ENCODE measurements at regions not wholly inside any gene's neighbourhood (a gene's known extent, or its start where the extent isn't known, plus 50 kb on each side); places are given as distances from the start of the nearest gene placed in this dataset.
A peak's percentile ranks its signal among the peaks of the same experiment; 100 is the strongest.
"Not testable (repeated sequence)": the region's sequence is repeated elsewhere in the genome, so short reads cannot be mapped to it uniquely, and the experiment has no call there.

DNA sequence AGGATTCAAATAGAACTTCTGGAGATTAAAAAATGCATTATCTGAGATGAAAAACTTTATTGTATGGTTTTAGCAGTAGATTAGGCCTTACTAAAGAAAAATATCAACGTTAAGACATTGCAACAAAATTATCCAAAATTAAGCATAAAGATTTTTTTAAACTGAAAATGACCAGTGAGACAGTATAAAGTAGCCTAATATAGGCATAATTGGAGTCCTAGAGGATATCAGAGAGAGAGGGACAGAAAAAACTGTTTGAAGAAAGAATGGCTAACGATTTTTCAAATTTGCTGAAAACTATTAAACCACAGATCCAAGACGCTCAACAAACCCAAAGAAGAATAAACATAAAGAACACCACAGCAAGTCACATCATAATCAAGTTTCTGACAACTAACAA, 149.5 kb upstream of the LMNTD1 start:
- DNase-seq (ENCODE audit: low read depth): no peak
- no peak overlapping the region for H3K4me3 ChIP-seq (replicated peaks; ENCODE audit: low read depth, low read length)
- TF ChIP-seq CTCF (IDR thresholded peaks at IDR 0.05; ENCODE audit: low read length, missing control alignments): no peak

- peak; percentile 32 for DNase-seq (ENCODE audit: low read depth)
- TF ChIP-seq CTCF (IDR thresholded peaks at IDR 0.05; ENCODE audit: low read length, missing control alignments): no peak
- no peak overlapping the region for H3K4me3 ChIP-seq (replicated peaks; ENCODE audit: low read depth, low read length)
Observed at GRCh38 chr12:25705261-25705660, 152.2 kb upstream of the LMNTD1 start.

GRCh38 chr12:25706646-25707045, 153.6 kb upstream of the LMNTD1 start:
- DNase-seq (ENCODE audit: low read depth); H3K4me3 ChIP-seq (replicated peaks; ENCODE audit: low read depth, low read length): not testable (repeated sequence)

DNA sequence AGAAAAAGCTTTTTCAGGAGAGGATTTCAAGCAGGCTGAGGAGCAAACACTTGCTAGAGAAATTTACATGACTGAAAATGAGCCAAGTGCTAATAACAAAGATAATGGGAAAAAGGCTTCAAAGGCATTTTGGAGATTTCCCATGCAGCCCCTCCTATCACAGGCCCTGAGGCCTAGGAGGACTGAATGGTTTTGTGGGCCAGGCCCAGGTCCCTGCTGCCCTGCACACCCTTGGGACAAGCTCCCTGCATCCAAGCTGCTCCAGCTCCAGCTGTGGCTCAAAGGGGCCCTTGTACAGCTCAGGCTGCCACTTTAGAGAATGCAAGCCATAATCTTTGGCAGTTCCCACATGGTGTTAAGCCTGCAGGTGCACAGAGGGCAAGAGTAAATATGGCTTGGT, 154.0 kb upstream of the LMNTD1 start:
- no peak overlapping the region for H3K4me3 ChIP-seq (replicated peaks; ENCODE audit: low read depth, low read length)
- no peak for TF ChIP-seq CTCF (IDR thresholded peaks at IDR 0.05; ENCODE audit: low read length, missing control alignments)
- no peak for DNase-seq (ENCODE audit: low read depth)

- peak; percentile 51 for DNase-seq (ENCODE audit: low read depth)
- TF ChIP-seq CTCF (IDR thresholded peaks at IDR 0.05; ENCODE audit: low read length, missing control alignments): no peak
- no peak overlapping the region for H3K4me3 ChIP-seq (replicated peaks; ENCODE audit: low read depth, low read length)
Observed at GRCh38 chr12:25708661-25709060, 155.6 kb upstream of the LMNTD1 start.

DNA sequence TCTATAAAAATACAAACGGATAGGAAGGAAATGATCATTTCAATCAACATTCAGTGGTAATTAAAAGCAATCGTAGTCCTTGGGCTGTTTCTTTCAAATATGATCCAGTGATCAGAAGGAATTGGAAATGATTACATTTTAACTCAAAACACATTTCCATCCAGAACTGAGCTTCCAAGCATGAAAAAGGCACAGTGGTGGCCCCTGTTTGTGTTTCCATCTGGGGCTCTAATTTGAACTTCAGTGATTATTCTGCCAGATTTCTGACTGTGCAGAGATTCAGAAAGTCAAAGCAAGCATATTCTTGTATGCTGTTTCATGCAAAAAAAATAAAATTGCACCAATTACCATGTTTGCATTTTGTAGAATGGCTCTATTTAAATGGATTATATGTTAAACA, 157.0 kb upstream of the LMNTD1 start:
- no peak overlapping the region for H3K4me3 ChIP-seq (replicated peaks; ENCODE audit: low read depth, low read length)
- TF ChIP-seq CTCF (IDR thresholded peaks at IDR 0.05; ENCODE audit: low read length, missing control alignments): no peak
- DNase-seq (ENCODE audit: low read depth): no peak

DNA sequence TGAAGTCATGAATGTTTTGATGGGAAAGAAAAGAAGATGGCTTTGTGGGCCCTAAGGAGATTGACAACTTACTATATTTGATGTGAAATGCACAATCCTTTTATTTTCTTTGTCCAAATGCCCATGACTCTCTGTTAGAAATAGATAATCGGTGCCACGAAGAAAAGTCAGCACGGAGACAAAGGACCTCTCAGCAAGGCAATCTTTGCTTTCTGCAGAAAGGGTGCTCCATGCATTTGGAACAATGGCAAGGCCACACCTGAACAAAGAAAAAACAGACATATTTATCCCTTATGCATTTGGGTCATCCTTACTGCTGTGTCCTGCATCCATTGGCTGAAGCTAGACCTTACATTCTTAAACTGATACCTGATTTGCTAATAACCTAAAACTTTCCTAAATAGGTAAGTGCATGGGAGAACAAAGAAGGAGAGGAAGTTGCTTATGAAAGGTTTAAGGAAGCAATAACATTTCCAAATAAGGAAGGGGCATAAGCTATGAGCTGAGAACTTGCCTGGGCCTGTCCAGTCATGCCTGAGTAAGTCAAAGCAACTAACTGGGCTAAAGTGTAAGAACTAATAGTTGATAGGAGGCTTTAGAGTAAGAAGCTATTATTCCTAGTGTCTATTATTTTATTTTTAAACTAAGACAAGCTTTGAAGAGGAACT, 158.0 kb upstream of the LMNTD1 start:
- DNase-seq (ENCODE audit: low read depth); H3K4me3 ChIP-seq (replicated peaks; ENCODE audit: low read depth, low read length): not testable (repeated sequence)

DNA sequence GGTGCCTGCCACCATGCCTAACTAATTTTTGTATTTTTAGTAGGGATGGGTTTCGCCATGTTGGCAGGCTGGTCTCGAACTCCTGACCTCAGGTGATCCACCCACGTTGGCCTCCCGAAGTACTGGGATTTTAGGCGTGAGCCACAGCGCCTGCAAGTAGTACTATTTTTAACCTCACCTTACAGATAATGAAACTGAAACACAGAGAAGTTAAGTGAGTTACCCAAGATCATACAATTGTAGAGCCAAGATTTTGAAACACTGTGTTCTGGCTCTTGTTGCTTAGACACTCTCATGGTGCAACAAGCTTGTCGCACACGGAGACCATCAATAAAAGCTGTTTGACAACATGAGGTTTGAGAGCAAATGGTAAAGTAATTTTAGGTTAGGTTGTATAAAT, 159.1 kb upstream of the LMNTD1 start:
- H3K4me3 ChIP-seq (replicated peaks; ENCODE audit: low read depth, low read length): no peak overlapping the region
- TF ChIP-seq CTCF (IDR thresholded peaks at IDR 0.05; ENCODE audit: low read length, missing control alignments): no peak
- no peak for DNase-seq (ENCODE audit: low read depth)

All from fibroblast of pulmonary artery (primary cell).